Kidney (tissue), 13 donors: ENCODE measurements at regions not wholly inside any gene's neighbourhood (a gene's known extent, or its start where the extent isn't known, plus 50 kb on each side); places are given as distances from the start of the nearest gene placed in this dataset.

Experiments used
- DNase-seq, 5 donors: peaks; one replicate each; pipeline ENCODE4 v3.0.0-alpha.2; 2013 to 2020
- FAIRE-seq: peaks from 2 replicates; lab custom pipeline; 2012; peaks lifted over from hg19 to GRCh38; lab: Jason Lieb, UNC
- H3K27ac ChIP-seq, 2 donors: one replicate each; pipeline ENCODE4 v1.7.0; 2013; ENCODE audit warnings: low read depth in 2 of 2, low read length in 2 of 2, inconsistent platforms in 1 of 2
- H3K27me3 ChIP-seq: one replicate; pipeline ENCODE4 v1.7.1; 2013; ENCODE audit warnings: low read length, inconsistent platforms; ENCODE audit not compliant: control insufficient read depth, insufficient read depth
- H3K36me3 ChIP-seq, 3 donors: one replicate each; pipeline versions ENCODE4 v1.7.0 to v1.7.1; 2013; ENCODE audit warnings: low read length in 3 of 3, control low read depth in 1 of 3, inconsistent platforms in 1 of 3; ENCODE audit not compliant: insufficient read depth in 3 of 3, control insufficient read depth in 2 of 3
- H3K4me1 ChIP-seq, 3 donors: one replicate each; pipeline versions ENCODE4 v1.7.0 to v1.7.1; 2013; ENCODE audit warnings: low read length in 3 of 3, inconsistent platforms in 1 of 3, low read depth in 1 of 3; ENCODE audit not compliant: control insufficient read depth in 2 of 3, insufficient read depth in 2 of 3
- H3K4me3 ChIP-seq, 3 donors: one replicate each; pipeline versions ENCODE4 v1.7.0 to v1.8.1; 2013; ENCODE audit warnings: low read length in 3 of 3, control low read depth in 1 of 3, inconsistent platforms in 1 of 3
- H3K9ac ChIP-seq, 3 donors: one replicate each; pipeline versions ENCODE4 v1.7.0 to v1.7.1; 2013; ENCODE audit warnings: low read length in 3 of 3, control low read depth in 1 of 3, inconsistent platforms in 1 of 3
- H3K9me3 ChIP-seq, 3 donors: one replicate each; pipeline versions ENCODE4 v1.7.0 to v1.7.1; 2013; ENCODE audit warnings: low read length in 3 of 3, control low read depth in 1 of 3, inconsistent platforms in 1 of 3; ENCODE audit not compliant: control insufficient read depth in 2 of 3, insufficient read depth in 1 of 3
- intact Hi-C: fragments of 100-400 bp; cut with DNase I; formaldehyde crosslinking; loops from one replicate; pipeline ENCODE4 v1.11.1; 2022
- TF ChIP-seq, protein P1 (sequence below): IDR thresholded peaks from 3 replicates; pipeline ENCODE4 v1.5.1; 2012; ENCODE audit warnings: mild to moderate bottlenecking, moderate library complexity, borderline replicate concordance; ENCODE audit not compliant: insufficient read depth; ENCODE audit errors: extremely low read depth
- donor health status: control.
- donor health status: control.
- donor health status: control.
- donor health status: control.
- donor health status: control.
- donor health status: DM: yes; HTN: yes; CAD: no.
- donor health status: Normal renal cell carcinoma (clear cell type).

DNA sequence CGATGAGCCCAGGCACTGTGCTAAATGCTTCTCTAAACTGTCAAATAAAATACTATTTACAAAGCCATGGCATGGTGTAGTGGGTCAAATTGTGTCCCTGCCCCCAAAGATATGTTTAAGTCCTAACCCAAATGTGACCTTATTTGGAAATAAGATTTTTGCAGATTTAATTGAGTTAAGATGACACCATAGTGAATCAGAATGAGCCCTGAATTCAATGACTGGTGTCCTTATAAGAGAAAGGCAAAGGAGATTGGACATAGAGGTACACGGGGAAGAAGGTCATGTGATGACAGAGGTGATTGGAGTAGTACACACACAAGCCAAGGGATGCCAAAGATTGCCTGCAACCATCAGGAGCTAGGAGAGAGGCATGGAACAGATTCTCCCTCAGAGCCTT lies 121.6 kb upstream of the VEPH1 start:
- DNase-seq (no peak), FAIRE-seq (no peak)
- Histone ChIP-seq H3K27ac (no peak overlapping the region), H3K9me3 (no peaks in the 10 kb centered on the region), H3K4me3 (no peak overlapping the region), H3K4me1 (no peaks in the 10 kb centered on the region), H3K9ac (no peak overlapping the region), H3K27me3 (no peaks in the 10 kb centered on the region), H3K36me3 (no peaks in the 10 kb centered on the region)
- TF ChIP-seq, protein P1, sequence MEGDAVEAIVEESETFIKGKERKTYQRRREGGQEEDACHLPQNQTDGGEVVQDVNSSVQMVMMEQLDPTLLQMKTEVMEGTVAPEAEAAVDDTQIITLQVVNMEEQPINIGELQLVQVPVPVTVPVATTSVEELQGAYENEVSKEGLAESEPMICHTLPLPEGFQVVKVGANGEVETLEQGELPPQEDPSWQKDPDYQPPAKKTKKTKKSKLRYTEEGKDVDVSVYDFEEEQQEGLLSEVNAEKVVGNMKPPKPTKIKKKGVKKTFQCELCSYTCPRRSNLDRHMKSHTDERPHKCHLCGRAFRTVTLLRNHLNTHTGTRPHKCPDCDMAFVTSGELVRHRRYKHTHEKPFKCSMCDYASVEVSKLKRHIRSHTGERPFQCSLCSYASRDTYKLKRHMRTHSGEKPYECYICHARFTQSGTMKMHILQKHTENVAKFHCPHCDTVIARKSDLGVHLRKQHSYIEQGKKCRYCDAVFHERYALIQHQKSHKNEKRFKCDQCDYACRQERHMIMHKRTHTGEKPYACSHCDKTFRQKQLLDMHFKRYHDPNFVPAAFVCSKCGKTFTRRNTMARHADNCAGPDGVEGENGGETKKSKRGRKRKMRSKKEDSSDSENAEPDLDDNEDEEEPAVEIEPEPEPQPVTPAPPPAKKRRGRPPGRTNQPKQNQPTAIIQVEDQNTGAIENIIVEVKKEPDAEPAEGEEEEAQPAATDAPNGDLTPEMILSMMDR, result no peak
- intact Hi-C loops, result no loop called here

DNA sequence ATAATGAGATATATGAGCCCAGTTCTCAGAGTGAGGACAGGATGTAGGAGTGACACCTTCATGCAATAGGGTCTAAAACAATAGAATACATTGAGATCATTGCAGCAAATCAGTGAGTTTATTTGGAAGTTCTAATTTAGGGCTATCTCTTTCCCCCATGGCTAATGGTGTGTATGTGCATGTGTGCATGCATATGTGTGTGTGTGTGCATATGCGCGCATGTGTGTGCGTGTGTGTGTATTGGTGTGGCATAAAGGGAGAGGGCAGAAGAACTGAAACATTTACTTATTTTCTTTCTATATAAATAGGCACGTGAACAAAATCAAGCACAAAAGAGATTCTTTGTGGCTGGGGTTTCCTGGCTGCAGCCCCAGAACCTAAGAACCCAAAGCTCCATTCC lies 115.7 kb upstream of the VEPH1 start:
- Histone ChIP-seq H3K36me3 (no peaks in the 10 kb centered on the region), H3K9me3 (no peaks in the 10 kb centered on the region), H3K9ac (no peak overlapping the region), H3K4me3 (no peak overlapping the region), H3K27me3 (no peaks in the 10 kb centered on the region), H3K4me1 (no peaks in the 10 kb centered on the region), H3K27ac (no peak overlapping the region)
- FAIRE-seq (no peak), DNase-seq (no peak)
- TF ChIP-seq, protein P1, result no peak
- intact Hi-C loops, result loop anchor here (10.0 kb wide), 1 partner anchor 816 kb away; no protein-coding TSS in a partner anchor

DNA sequence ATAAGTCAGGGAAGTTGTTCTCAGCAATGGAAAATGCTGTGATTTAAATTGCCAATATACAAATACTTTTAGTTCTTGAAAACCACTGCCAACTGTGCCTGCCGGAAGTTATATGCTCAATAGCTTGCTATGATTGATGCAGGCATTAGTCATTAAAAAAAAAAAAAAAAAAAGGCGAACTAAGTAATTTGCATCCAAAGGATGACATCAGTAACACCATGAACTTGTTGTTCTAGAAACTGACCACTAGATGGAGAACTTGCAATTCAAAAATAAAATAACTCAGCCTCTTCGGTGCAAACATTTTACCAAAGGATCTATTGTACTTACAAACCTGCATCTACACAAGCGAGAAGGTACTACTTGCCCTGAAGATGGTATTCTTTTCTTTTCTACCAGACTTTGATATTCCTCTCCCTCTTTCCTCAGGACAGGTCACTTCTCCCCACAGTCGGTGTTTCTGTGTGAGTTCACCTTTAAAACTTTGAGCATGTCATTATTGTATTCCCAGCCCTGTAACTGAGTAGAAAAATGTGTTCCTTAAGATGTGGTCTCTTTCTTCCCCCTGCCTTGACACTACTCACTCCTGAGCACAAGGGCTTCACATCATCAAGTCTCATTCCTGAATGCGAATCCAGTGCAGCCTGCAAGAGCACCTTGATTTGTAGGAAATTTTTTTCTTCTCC lies 115.0 kb upstream of the VEPH1 start:
- TF ChIP-seq, protein P1, result peak; percentile 68
- H3K27ac ChIP-seq, result no peak overlapping the region
- no peaks in the 10 kb centered on the region for H3K27me3 ChIP-seq
- no peaks in the 10 kb centered on the region for H3K36me3 ChIP-seq
- intact Hi-C loops, result loop anchor here (10.0 kb wide), 1 partner anchor 817 kb away; no protein-coding TSS in a partner anchor
- DNase-seq, result peak in 2 of 5 donors; percentile 80 to 81
- no peak overlapping the region for H3K9ac ChIP-seq
- no peak overlapping the region for H3K4me3 ChIP-seq
- FAIRE-seq, result peak; percentile 69
- H3K4me1 ChIP-seq, result no peaks in the 10 kb centered on the region
- H3K9me3 ChIP-seq, result no peaks in the 10 kb centered on the region

DNA sequence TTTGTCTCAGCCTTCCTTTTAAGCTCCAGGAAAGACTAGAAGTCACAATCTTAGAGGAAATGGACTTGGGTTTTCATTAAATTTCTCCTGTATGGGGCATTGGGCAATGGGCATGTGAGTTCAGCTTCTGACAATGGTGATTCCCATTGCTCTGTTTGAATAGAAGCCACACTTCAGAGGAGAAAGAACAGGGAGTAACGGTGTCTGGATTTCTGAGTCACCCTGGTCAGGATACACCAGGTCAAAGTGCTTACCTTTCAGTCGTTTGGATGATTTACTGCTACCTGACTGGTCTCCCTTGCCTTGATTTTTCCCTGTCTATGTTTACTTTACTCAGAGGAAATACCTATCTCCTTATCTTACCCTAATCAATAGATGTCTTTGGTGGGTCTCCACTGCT lies 111.7 kb upstream of the VEPH1 start:
- DNase-seq (no peak), FAIRE-seq (no peak)
- Histone ChIP-seq H3K27me3 (no peaks in the 10 kb centered on the region), H3K36me3 (no peaks in the 10 kb centered on the region), H3K9me3 (no peaks in the 10 kb centered on the region), H3K9ac (no peak overlapping the region), H3K4me1 (no peaks in the 10 kb centered on the region), H3K4me3 (no peak overlapping the region), H3K27ac (no peak overlapping the region)
- TF ChIP-seq, protein P1, result no peak
- intact Hi-C loops, result loop anchor here (10.0 kb wide), 1 partner anchor 820 kb away; no protein-coding TSS in a partner anchor
